ENCODE measurements at regions not wholly inside any gene's neighbourhood (a gene's known extent, or its start where the extent isn't known, plus 50 kb on each side); places are given as distances from the start of the nearest gene placed in this dataset.

- no peak for TF ChIP-seq CTCF (conservative IDR thresholded peaks at IDR 0.05 in 1 of 2, IDR thresholded peaks at IDR 0.05 in 1 of 2; ENCODE audit: low read depth in 1 of 2, low read length in 2 of 2)
- no peak for TF ChIP-seq EZH2 (IDR thresholded peaks at IDR 0.05; ENCODE audit: low read length, missing control alignments)
- Histone ChIP-seq H3K4me3 (replicated peaks in 1 of 4; ENCODE audit: control extremely low read depth in 1 of 4, insufficient read depth in 1 of 4, low read depth in 3 of 4, low read length in 4 of 4) (no peak overlapping the region), H3K27ac (ENCODE audit: insufficient read depth, low read length) (no peak overlapping the region), H3K9me3 (ENCODE audit: control insufficient read depth, insufficient read depth, low read depth, low read length) (no peaks in the 10 kb centered on the region), H3K27me3 (ENCODE audit: control insufficient read depth, insufficient read depth, low read length) (no peaks in the 10 kb centered on the region), H2AFZ (ENCODE audit: low read length) (no peak overlapping the region), H3K9ac (ENCODE audit: insufficient read depth, low read length) (no peak overlapping the region), H3K36me3 (ENCODE audit: control insufficient read depth, insufficient read depth, low read length) (no peaks in the 10 kb centered on the region), H4K20me1 (ENCODE audit: control insufficient read depth, extremely low read depth, insufficient read depth, low read length) (no peaks in the 10 kb centered on the region), H3K4me2 (ENCODE audit: extremely low read depth, insufficient read depth, low read length) (no peak overlapping the region), H3K4me1 (ENCODE audit: control insufficient read depth, extremely low read depth, insufficient read depth, low read length) (no peaks in the 10 kb centered on the region), H3K79me2 (ENCODE audit: control insufficient read depth, insufficient read depth, low read length) (no peaks in the 10 kb centered on the region)
- DNase-seq (ENCODE audit: low read depth in 2 of 2), result no peak
Observed at GRCh38 chr9:93815677-93816076, 139.5 kb downstream of the BARX1 start.

GRCh38 chr9:93815135-93815534, 140.0 kb downstream of the BARX1 start:
- Histone ChIP-seq H2AFZ (ENCODE audit: low read length) (no peak overlapping the region), H4K20me1 (ENCODE audit: control insufficient read depth, extremely low read depth, insufficient read depth, low read length) (no peaks in the 10 kb centered on the region), H3K4me1 (ENCODE audit: control insufficient read depth, extremely low read depth, insufficient read depth, low read length) (no peaks in the 10 kb centered on the region), H3K27ac (ENCODE audit: insufficient read depth, low read length) (no peak overlapping the region), H3K4me3 (replicated peaks in 1 of 4; ENCODE audit: control extremely low read depth in 1 of 4, insufficient read depth in 1 of 4, low read depth in 3 of 4, low read length in 4 of 4) (no peak overlapping the region), H3K36me3 (ENCODE audit: control insufficient read depth, insufficient read depth, low read length) (no peaks in the 10 kb centered on the region), H3K27me3 (ENCODE audit: control insufficient read depth, insufficient read depth, low read length) (no peaks in the 10 kb centered on the region), H3K9me3 (ENCODE audit: control insufficient read depth, insufficient read depth, low read depth, low read length) (no peaks in the 10 kb centered on the region), H3K4me2 (ENCODE audit: extremely low read depth, insufficient read depth, low read length) (no peak overlapping the region), H3K79me2 (ENCODE audit: control insufficient read depth, insufficient read depth, low read length) (no peaks in the 10 kb centered on the region), H3K9ac (ENCODE audit: insufficient read depth, low read length) (no peak overlapping the region)
- TF ChIP-seq EZH2 (IDR thresholded peaks at IDR 0.05; ENCODE audit: low read length, missing control alignments), result no peak
- TF ChIP-seq CTCF (conservative IDR thresholded peaks at IDR 0.05 in 1 of 2, IDR thresholded peaks at IDR 0.05 in 1 of 2; ENCODE audit: low read depth in 1 of 2, low read length in 2 of 2), result no peak
- no peak for DNase-seq (ENCODE audit: low read depth in 2 of 2)

GRCh38 chr9:93814077-93814956, 140.8 kb downstream of the BARX1 start:
- no peaks in the 10 kb centered on the region for H3K27me3 ChIP-seq (ENCODE audit: control insufficient read depth, insufficient read depth, low read length)
- H3K9me3 ChIP-seq (ENCODE audit: control insufficient read depth, insufficient read depth, low read depth, low read length), result no peaks in the 10 kb centered on the region
- H3K4me3 ChIP-seq (replicated peaks in 1 of 4; ENCODE audit: control extremely low read depth in 1 of 4, insufficient read depth in 1 of 4, low read depth in 3 of 4, low read length in 4 of 4), result no peak overlapping the region
- H3K27ac ChIP-seq (ENCODE audit: insufficient read depth, low read length), result no peak overlapping the region
- no peaks in the 10 kb centered on the region for H3K4me1 ChIP-seq (ENCODE audit: control insufficient read depth, extremely low read depth, insufficient read depth, low read length)
- no peak overlapping the region for H2AFZ ChIP-seq (ENCODE audit: low read length)
- no peak overlapping the region for H3K9ac ChIP-seq (ENCODE audit: insufficient read depth, low read length)
- peak in 1 of 2 donors; percentile 23 for TF ChIP-seq CTCF (conservative IDR thresholded peaks at IDR 0.05 in 1 of 2, IDR thresholded peaks at IDR 0.05 in 1 of 2; ENCODE audit: low read depth in 1 of 2, low read length in 2 of 2)
- no peak for TF ChIP-seq EZH2 (IDR thresholded peaks at IDR 0.05; ENCODE audit: low read length, missing control alignments)
- H3K79me2 ChIP-seq (ENCODE audit: control insufficient read depth, insufficient read depth, low read length), result no peaks in the 10 kb centered on the region
- no peaks in the 10 kb centered on the region for H3K36me3 ChIP-seq (ENCODE audit: control insufficient read depth, insufficient read depth, low read length)
- no peaks in the 10 kb centered on the region for H4K20me1 ChIP-seq (ENCODE audit: control insufficient read depth, extremely low read depth, insufficient read depth, low read length)
- DNase-seq (ENCODE audit: low read depth in 2 of 2), result no peak
- H3K4me2 ChIP-seq (ENCODE audit: extremely low read depth, insufficient read depth, low read length), result no peak overlapping the region
